Panc1 (cell line): ENCODE measurements at regions not wholly inside any gene's neighbourhood (a gene's known extent, or its start where the extent isn't known, plus 50 kb on each side); places are given as distances from the start of the nearest gene placed in this dataset.

Experiments used
- CTCF ChIP-seq: fragments of 450-650 bp; IDR thresholded peaks from 2 replicates; pipeline ENCODE4 v1.5.1; 2017; ENCODE audit warnings: mild to moderate bottlenecking
- POLR2AphosphoS5 ChIP-seq: IDR thresholded peaks from 2 replicates; pipeline ENCODE4 v1.6.1; 2012; ENCODE audit warnings: mild to moderate bottlenecking, low read depth, low read length, moderate library complexity
- SIN3A ChIP-seq: IDR thresholded peaks from 2 replicates; pipeline ENCODE4 v1.6.1; 2012; ENCODE audit warnings: low read depth, mild to moderate bottlenecking, low read length, moderate library complexity, borderline replicate concordance; ENCODE audit not compliant: insufficient read depth

GRCh38 chr9:6160579-6160978 is 55.0 kb upstream of the IL33 start:
- no peak for TF ChIP-seq SIN3A
- TF ChIP-seq POLR2AphosphoS5: no peak
- no peak for TF ChIP-seq CTCF
